GM19043 (cell line): ENCODE measurements at regions not wholly inside any gene's neighbourhood (a gene's known extent, or its start where the extent isn't known, plus 50 kb on each side); places are given as distances from the start of the nearest gene placed in this dataset.

Source experiments
- ATAC-seq: cut with Tn5 transposase; IDR thresholded peaks from one replicate; pipeline ENCODE4 v1.9.1; 2021; ENCODE audit warnings: low read depth; ENCODE audit not compliant: unreplicated experiment

GRCh38 chr14:81946375-81946774, 412.7 kb upstream of the SEL1L start:
- no peak for ATAC-seq

GRCh38 chr14:81946834-81947798, 413.5 kb upstream of the SEL1L start:
- ATAC-seq = no peak

GRCh38 chr14:81952917-81953316, 419.3 kb upstream of the SEL1L start:
- no peak for ATAC-seq

- no peak for ATAC-seq
These were observed 419.8 kb upstream of the SEL1L start for GRCh38 chr14:81953419-81953818.

- no peak for ATAC-seq
These were observed 421.5 kb upstream of the SEL1L start for GRCh38 chr14:81955123-81955522.

- no peak for ATAC-seq
These were observed 427.1 kb upstream of the SEL1L start for GRCh38 chr14:81960781-81961180.

- ATAC-seq = no peak
These were observed 430.2 kb upstream of the SEL1L start for GRCh38 chr14:81963846-81964245.

- ATAC-seq = no peak
These were observed 436.7 kb upstream of the SEL1L start for GRCh38 chr14:81970307-81970706.

- ATAC-seq = no peak
These were observed 438.3 kb upstream of the SEL1L start for GRCh38 chr14:81971911-81972310.

GRCh38 chr14:81972601-81973000, 438.9 kb upstream of the SEL1L start:
- ATAC-seq = no peak

GRCh38 chr14:81974543-81974942, 440.9 kb upstream of the SEL1L start:
- ATAC-seq = no peak

GRCh38 chr14:81980601-81981306, 447.1 kb upstream of the SEL1L start:
- no peak for ATAC-seq

- no peak for ATAC-seq
These were observed 447.6 kb upstream of the SEL1L start for GRCh38 chr14:81981307-81981675.

GRCh38 chr14:81982046-81982445, 448.4 kb upstream of the SEL1L start:
- ATAC-seq = no peak

- ATAC-seq = no peak
These were observed 452.4 kb upstream of the SEL1L start for GRCh38 chr14:81986005-81986404.

- no peak for ATAC-seq
These were observed 455.6 kb upstream of the SEL1L start for GRCh38 chr14:81989211-81989610.

GRCh38 chr14:81990312-81990761, 456.7 kb upstream of the SEL1L start:
- ATAC-seq = peak; percentile 66

GRCh38 chr14:81991998-81992397, 458.3 kb upstream of the SEL1L start:
- ATAC-seq = no peak

GRCh38 chr14:81993432-81993831, 459.8 kb upstream of the SEL1L start:
- ATAC-seq = no peak

- ATAC-seq = no peak
These were observed 469.8 kb upstream of the SEL1L start for GRCh38 chr14:82003426-82003825.

- ATAC-seq = no peak
These were observed 475.4 kb upstream of the SEL1L start for GRCh38 chr14:82009076-82009475.

- no peak for ATAC-seq
These were observed 476.3 kb upstream of the SEL1L start for GRCh38 chr14:82009993-82010392.
